Fibroblast of villous mesenchyme (primary cell): ENCODE measurements at regions not wholly inside any gene's neighbourhood (a gene's known extent, or its start where the extent isn't known, plus 50 kb on each side); places are given as distances from the start of the nearest gene placed in this dataset.

Experiments used
- DNase-seq: peaks from one replicate; pipeline ENCODE4 v3.0.0-alpha.2; 2010; ENCODE audit warnings: low read depth
- H3K4me3 ChIP-seq: 2 replicates; pipeline ENCODE4 v1.5.1; 2011; ENCODE audit warnings: low read depth, mild to moderate bottlenecking, low read length
- TF ChIP-seq, protein P1 (sequence below): IDR thresholded peaks from 2 replicates; pipeline ENCODE4 v1.5.1; 2012; ENCODE audit warnings: low read depth, mild to moderate bottlenecking, low read length; ENCODE audit not compliant: insufficient read depth

GRCh38 chr2:8003462-8004075 lies 678.3 kb upstream of the ID2 start:
- DNase-seq: peak; percentile 64
- TF ChIP-seq, protein P1, sequence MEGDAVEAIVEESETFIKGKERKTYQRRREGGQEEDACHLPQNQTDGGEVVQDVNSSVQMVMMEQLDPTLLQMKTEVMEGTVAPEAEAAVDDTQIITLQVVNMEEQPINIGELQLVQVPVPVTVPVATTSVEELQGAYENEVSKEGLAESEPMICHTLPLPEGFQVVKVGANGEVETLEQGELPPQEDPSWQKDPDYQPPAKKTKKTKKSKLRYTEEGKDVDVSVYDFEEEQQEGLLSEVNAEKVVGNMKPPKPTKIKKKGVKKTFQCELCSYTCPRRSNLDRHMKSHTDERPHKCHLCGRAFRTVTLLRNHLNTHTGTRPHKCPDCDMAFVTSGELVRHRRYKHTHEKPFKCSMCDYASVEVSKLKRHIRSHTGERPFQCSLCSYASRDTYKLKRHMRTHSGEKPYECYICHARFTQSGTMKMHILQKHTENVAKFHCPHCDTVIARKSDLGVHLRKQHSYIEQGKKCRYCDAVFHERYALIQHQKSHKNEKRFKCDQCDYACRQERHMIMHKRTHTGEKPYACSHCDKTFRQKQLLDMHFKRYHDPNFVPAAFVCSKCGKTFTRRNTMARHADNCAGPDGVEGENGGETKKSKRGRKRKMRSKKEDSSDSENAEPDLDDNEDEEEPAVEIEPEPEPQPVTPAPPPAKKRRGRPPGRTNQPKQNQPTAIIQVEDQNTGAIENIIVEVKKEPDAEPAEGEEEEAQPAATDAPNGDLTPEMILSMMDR: no peak
- no peak overlapping the region for H3K4me3 ChIP-seq

- peak; percentile 85 for DNase-seq
- no peak overlapping the region for H3K4me3 ChIP-seq
Observed at GRCh38 chr2:8004250-8004681, 677.6 kb upstream of the ID2 start.

DNA sequence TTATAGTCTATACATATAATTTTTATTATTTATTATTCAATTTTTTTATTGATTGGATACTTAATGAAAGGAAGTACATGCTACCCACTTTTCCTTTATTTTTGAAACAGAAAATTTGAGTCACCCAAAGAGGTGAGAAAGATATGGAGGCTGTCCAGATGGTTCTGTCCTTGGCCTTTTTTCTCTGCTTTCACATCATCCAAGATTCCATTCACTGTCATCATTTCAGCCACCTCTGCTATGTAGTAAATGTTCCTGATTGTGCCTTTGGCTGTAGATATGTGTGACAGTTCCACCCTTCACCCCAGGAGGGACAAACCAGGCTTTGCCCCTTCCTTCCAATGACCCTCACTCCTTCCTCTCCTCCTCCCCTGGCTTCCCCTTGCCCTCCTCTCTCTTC lies 675.7 kb upstream of the ID2 start:
- H3K4me3 ChIP-seq: no peak overlapping the region
- no peak for DNase-seq
- TF ChIP-seq, protein P1: no peak

More at GRCh38 chr2:8004250-8004681, 677.6 kb upstream of the ID2 start:
- TF ChIP-seq, protein P1: no peak

DNA sequence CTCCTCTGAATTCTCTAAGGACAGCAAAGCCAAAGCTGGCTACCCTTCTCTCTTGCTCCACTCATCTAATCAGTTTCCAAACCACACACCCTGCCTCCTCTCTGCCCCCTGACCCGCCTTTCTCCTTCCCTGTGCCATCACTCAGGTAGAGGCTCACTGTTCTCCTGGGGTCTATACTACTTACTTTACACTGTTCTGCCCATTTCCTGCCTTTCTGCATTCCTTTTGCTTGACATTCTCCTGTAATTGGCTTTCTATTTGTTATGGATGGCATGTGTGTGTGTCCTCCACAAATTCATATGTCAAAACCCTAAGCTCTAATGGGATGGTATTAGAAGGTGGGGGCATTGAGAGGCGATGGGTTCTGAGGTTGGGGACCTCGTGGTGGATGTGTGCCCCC lies 675.2 kb upstream of the ID2 start:
- H3K4me3 ChIP-seq: no peak overlapping the region
- TF ChIP-seq, protein P1: no peak
- no peak for DNase-seq

DNA sequence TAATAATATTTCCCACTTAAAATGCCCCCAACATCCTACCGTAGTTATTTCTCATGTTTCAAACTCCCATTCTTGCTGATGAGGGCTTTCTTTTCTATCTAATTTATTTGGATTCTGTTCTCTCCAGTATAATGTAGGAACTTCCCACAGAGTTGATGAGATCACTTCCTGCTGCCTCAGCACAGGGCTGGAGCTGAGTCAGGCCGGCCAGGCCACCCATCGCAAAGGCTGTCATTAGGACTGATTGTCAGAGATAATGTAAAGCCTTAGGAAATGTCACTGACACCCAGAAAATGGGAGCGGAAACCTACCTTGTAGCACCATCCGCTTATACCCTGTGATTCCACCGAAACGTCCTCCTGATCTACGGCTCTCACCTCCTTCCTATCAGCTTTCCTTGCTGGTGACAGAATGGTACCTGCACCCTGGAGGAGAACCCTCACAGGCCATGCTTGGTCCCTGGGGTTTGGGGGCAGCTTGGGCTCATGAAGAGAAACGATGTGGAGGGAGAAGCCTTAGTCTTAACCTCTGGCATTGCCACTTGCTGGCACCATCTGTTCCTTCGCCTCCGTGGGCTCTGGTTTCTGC lies 672.8 kb upstream of the ID2 start:
- no peak for DNase-seq
- no peak overlapping the region for H3K4me3 ChIP-seq
- TF ChIP-seq, protein P1: no peak

GRCh38 chr2:8015848-8016600 lies 665.8 kb upstream of the ID2 start:
- no peak overlapping the region for H3K4me3 ChIP-seq
- DNase-seq: no peak
- TF ChIP-seq, protein P1: no peak
